H9 (cell line): ENCODE measurements at regions not wholly inside any gene's neighbourhood (a gene's known extent, or its start where the extent isn't known, plus 50 kb on each side); places are given as distances from the start of the nearest gene placed in this dataset.

Experiments
- DNase-seq: peaks from one replicate; pipeline ENCODE4 v3.0.0-alpha.2; 2017
- H2AFZ ChIP-seq: one replicate; pipeline ENCODE4 v1.6.1; 2013; ENCODE audit warnings: mild to moderate bottlenecking, low read length, control low read depth, moderate library complexity
- H2AK5ac ChIP-seq: 2 replicates; pipeline ENCODE4 v1.6.1; 2013; ENCODE audit warnings: low read length, control low read depth, mixed read lengths; ENCODE audit not compliant: insufficient read length
- H2BK120ac ChIP-seq: one replicate; pipeline ENCODE4 v1.6.1; 2013; ENCODE audit warnings: low read depth, mild to moderate bottlenecking, low read length, control low read depth, inconsistent platforms; ENCODE audit not compliant: poor library complexity, severe bottlenecking
- H2BK12ac ChIP-seq: 2 replicates; pipeline ENCODE4 v1.6.1; 2013; ENCODE audit warnings: low read length, control low read depth, mixed read lengths, low read depth; ENCODE audit not compliant: insufficient read length
- H2BK15ac ChIP-seq: 2 replicates; pipeline ENCODE4 v1.6.1; 2013; ENCODE audit warnings: low read depth, low read length, control low read depth
- H2BK20ac ChIP-seq: one replicate; pipeline ENCODE4 v1.6.1; 2013; ENCODE audit warnings: low read depth, mild to moderate bottlenecking, low read length, control low read depth, inconsistent platforms; ENCODE audit not compliant: poor library complexity, severe bottlenecking
- H2BK5ac ChIP-seq: 2 replicates; pipeline ENCODE4 v1.6.1; 2013; ENCODE audit warnings: low read length, control low read depth, mixed read lengths; ENCODE audit not compliant: insufficient read length
- H3K14ac ChIP-seq: 2 replicates; pipeline ENCODE4 v1.6.1; 2013; ENCODE audit warnings: low read length, control low read depth; ENCODE audit not compliant: insufficient read depth
- H3K18ac ChIP-seq: 2 replicates; pipeline ENCODE4 v1.6.1; 2013; ENCODE audit warnings: low read depth, mild to moderate bottlenecking, mixed read lengths, low read length, control low read depth; ENCODE audit not compliant: insufficient read length
- H3K23ac ChIP-seq: 2 replicates; pipeline ENCODE4 v1.6.1; 2013; ENCODE audit warnings: low read length, control low read depth, mixed read lengths, low read depth; ENCODE audit not compliant: insufficient read length
- H3K23me2 ChIP-seq: 2 replicates; pipeline ENCODE4 v1.6.1; 2013; ENCODE audit warnings: low read depth, mild to moderate bottlenecking, mixed read lengths, low read length, control low read depth; ENCODE audit not compliant: insufficient read length, poor library complexity, severe bottlenecking
- H3K27ac ChIP-seq: 2 replicates; pipeline ENCODE4 v1.5.1; 2013; ENCODE audit warnings: low read length, control low read depth, mixed read lengths, low read depth; ENCODE audit not compliant: insufficient read length
- H3K27me3 ChIP-seq: 2 replicates; pipeline ENCODE4 v1.6.1; 2013; ENCODE audit warnings: low read length, control low read depth, inconsistent platforms; ENCODE audit not compliant: insufficient read depth
- H3K4ac ChIP-seq: 2 replicates; pipeline ENCODE4 v1.6.1; 2013; ENCODE audit warnings: low read depth, mild to moderate bottlenecking, control low read depth, inconsistent platforms, low read length, moderate library complexity
- H3K4me1 ChIP-seq: 2 replicates; pipeline ENCODE4 v1.6.1; 2013; ENCODE audit warnings: low read length, control low read depth, inconsistent platforms; ENCODE audit not compliant: insufficient read depth
- H3K4me2 ChIP-seq: 2 replicates; pipeline ENCODE4 v1.6.1; 2013; ENCODE audit warnings: low read length, control low read depth, mixed read lengths; ENCODE audit not compliant: insufficient read length, insufficient read depth
- H3K56ac ChIP-seq: 2 replicates; pipeline ENCODE4 v1.6.1; 2013; ENCODE audit warnings: low read depth, mild to moderate bottlenecking, mixed read lengths, low read length, control low read depth; ENCODE audit not compliant: insufficient read length
- H3K79me1 ChIP-seq: 2 replicates; pipeline ENCODE4 v1.6.1; 2013; ENCODE audit warnings: low read depth, mild to moderate bottlenecking, moderate library complexity, low read length, control low read depth, inconsistent platforms; ENCODE audit not compliant: insufficient read depth, poor library complexity, severe bottlenecking
- H3K79me2 ChIP-seq: 2 replicates; pipeline ENCODE4 v1.6.1; 2013; ENCODE audit warnings: low read length, control low read depth, inconsistent platforms; ENCODE audit not compliant: insufficient read depth
- H3K9ac ChIP-seq: 2 replicates; pipeline ENCODE4 v1.6.1; 2013; ENCODE audit warnings: low read length, control low read depth, mixed read lengths; ENCODE audit not compliant: insufficient read length; ENCODE audit errors: extremely low read depth
- H3K9me3 ChIP-seq: one replicate; pipeline ENCODE4 v1.6.1; 2013; ENCODE audit warnings: low read depth, low read length, inconsistent platforms; ENCODE audit not compliant: control insufficient read depth
- H3T11ph ChIP-seq: one replicate; pipeline ENCODE4 v1.6.1; 2013; ENCODE audit warnings: mild to moderate bottlenecking, low read length, control low read depth, inconsistent platforms
- H4K20me1 ChIP-seq: one replicate; pipeline ENCODE4 v1.6.1; 2013; ENCODE audit not compliant: control insufficient read depth, insufficient read length, insufficient read depth
- H4K5ac ChIP-seq: 2 replicates; pipeline ENCODE4 v1.6.1; 2013; ENCODE audit warnings: low read depth, mild to moderate bottlenecking, mixed read lengths, low read length, control low read depth; ENCODE audit not compliant: insufficient read length
- H4K8ac ChIP-seq: replicated peaks from 2 replicates; pipeline ENCODE4 v1.6.1; 2013; ENCODE audit warnings: low read length, control low read depth, mixed read lengths, low read depth; ENCODE audit not compliant: insufficient read length
- H4K91ac ChIP-seq: 2 replicates; pipeline ENCODE4 v1.6.1; 2013; ENCODE audit warnings: low read depth, mild to moderate bottlenecking, moderate library complexity, mixed read lengths, low read length, control low read depth; ENCODE audit not compliant: insufficient read length
- H3K27ac Mint-ChIP-seq, 3 experiments: 2 replicates in 2 of 3; 3 replicates in 1 of 3; pipeline ENCODE4 v1.8.0; 2020 to 2021; ENCODE audit warnings: mixed read lengths in 3 of 3, mild to moderate bottlenecking in 1 of 3, moderate library complexity in 1 of 3
- H3K27me3 Mint-ChIP-seq: 2 replicates; pipeline ENCODE4 v1.8.0; 2021; ENCODE audit warnings: low read depth, mild to moderate bottlenecking, moderate library complexity, mixed read lengths
- H3K36me3 Mint-ChIP-seq, 3 experiments: 2 replicates in 2 of 3; 3 replicates in 1 of 3; pipeline ENCODE4 v1.8.0; 2020 to 2021; ENCODE audit warnings: low read depth in 3 of 3, mixed read lengths in 3 of 3; ENCODE audit not compliant: insufficient read depth in 1 of 3
- H3K4me1 Mint-ChIP-seq, 2 experiments: 2 replicates each; pipeline ENCODE4 v1.8.0; 2020; ENCODE audit warnings: mixed read lengths in 2 of 2
- H3K4me3 Mint-ChIP-seq, 2 experiments: 2 replicates in 1 of 2; 3 replicates in 1 of 2; pipeline ENCODE4 v1.8.0; 2020 to 2021; ENCODE audit warnings: mild to moderate bottlenecking in 2 of 2, mixed read lengths in 2 of 2, moderate library complexity in 1 of 2
- H3K9me3 Mint-ChIP-seq, 2 experiments: 2 replicates in 1 of 2; 3 replicates in 1 of 2; pipeline ENCODE4 v1.8.0; 2020; ENCODE audit warnings: mild to moderate bottlenecking in 2 of 2, mixed read lengths in 2 of 2, moderate library complexity in 1 of 2
- WGBS: extraction: QIAGEN DNeasy Blood & Tissue Kit; methylation state at CpG from one replicate; pipeline ENCODE4 v1.1.7; 2013; ENCODE audit warnings: missing lambda C conversion rate, low lambda C conversion rate, mixed read lengths; ENCODE audit not compliant: insufficient read length; ENCODE audit errors: extremely low coverage; 5-methylcytosine and 5-hydroxymethylcytosine counted together
- TF ChIP-seq, protein P1 (sequence below): fragments of 200-600 bp; sonication (generic); conservative IDR thresholded peaks from 3 replicates; pipeline ENCODE4 v1.8.0; 2021; ENCODE audit warnings: antibody characterized with exemption, mild to moderate bottlenecking

DNA sequence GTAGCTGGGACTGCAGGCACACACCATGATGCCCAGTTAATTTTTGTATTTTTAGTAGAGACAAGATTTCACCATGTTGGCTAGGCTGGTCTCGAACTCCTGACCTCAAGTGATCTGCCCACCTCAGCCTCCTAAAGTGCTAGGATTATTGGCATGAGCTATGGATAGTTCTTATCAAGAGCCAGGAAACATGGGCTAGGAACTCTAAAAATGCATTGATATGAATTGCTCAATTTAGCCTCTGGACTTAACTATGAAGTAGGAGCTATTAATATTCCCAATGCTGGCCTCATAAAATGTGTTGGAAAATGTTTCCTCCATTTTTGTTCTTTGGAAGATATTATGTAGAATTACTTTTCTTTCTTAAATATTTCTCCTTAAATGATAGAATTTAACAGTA is 82.8 kb upstream of the PEX5L start:
- no CpG with 5 or more reads among the region's 1 CpG for WGBS

More for the DNA sequence above, 82.8 kb upstream of the PEX5L start:
- H2BK120ac ChIP-seq, result no peak overlapping the region
- no peaks in the 10 kb centered on the region for H3K79me1 ChIP-seq
- no peak overlapping the region for H3K4ac ChIP-seq
- Mint-ChIP-seq H3K36me3 (peaks cover 3 to 12% (median 8%) of the 10 kb centered on the region in 3 experiments; a peak in 6 of 7 replicates), H3K27ac (peak overlapping the region in 1 of 3 experiments; percentile 72; a peak in 1 of 7 replicates), H3K27me3 (no peaks in the 10 kb centered on the region), H3K4me1 (peaks cover 31 to 33% of the 10 kb centered on the region in 2 experiments), H3K9me3 (peaks cover 13 to 14% of the 10 kb centered on the region in 2 experiments), H3K4me3 (no peak overlapping the region)
- no peak overlapping the region for H2AFZ ChIP-seq
- no peak overlapping the region for H4K5ac ChIP-seq
- no peaks in the 10 kb centered on the region for H3K27me3 ChIP-seq
- no peaks in the 10 kb centered on the region for H4K20me1 ChIP-seq
- no peak overlapping the region for H3K18ac ChIP-seq
- H4K91ac ChIP-seq, result no peak overlapping the region
- H3K79me2 ChIP-seq, result no peaks in the 10 kb centered on the region
- H3K23ac ChIP-seq, result no peak overlapping the region
- H3K56ac ChIP-seq, result no peak overlapping the region
- H4K8ac ChIP-seq, result no peak overlapping the region
- H3K14ac ChIP-seq, result no peak overlapping the region
- H2AK5ac ChIP-seq, result no peak overlapping the region
- H2BK20ac ChIP-seq, result no peak overlapping the region
- no peak overlapping the region for H3K27ac ChIP-seq
- H2BK12ac ChIP-seq, result no peak overlapping the region
- H3K9ac ChIP-seq, result no peak overlapping the region
- no peak for DNase-seq
- H2BK15ac ChIP-seq, result no peak overlapping the region
- TF ChIP-seq, protein P1, sequence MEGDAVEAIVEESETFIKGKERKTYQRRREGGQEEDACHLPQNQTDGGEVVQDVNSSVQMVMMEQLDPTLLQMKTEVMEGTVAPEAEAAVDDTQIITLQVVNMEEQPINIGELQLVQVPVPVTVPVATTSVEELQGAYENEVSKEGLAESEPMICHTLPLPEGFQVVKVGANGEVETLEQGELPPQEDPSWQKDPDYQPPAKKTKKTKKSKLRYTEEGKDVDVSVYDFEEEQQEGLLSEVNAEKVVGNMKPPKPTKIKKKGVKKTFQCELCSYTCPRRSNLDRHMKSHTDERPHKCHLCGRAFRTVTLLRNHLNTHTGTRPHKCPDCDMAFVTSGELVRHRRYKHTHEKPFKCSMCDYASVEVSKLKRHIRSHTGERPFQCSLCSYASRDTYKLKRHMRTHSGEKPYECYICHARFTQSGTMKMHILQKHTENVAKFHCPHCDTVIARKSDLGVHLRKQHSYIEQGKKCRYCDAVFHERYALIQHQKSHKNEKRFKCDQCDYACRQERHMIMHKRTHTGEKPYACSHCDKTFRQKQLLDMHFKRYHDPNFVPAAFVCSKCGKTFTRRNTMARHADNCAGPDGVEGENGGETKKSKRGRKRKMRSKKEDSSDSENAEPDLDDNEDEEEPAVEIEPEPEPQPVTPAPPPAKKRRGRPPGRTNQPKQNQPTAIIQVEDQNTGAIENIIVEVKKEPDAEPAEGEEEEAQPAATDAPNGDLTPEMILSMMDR, result no peak
- no peak overlapping the region for H2BK5ac ChIP-seq
- H3K23me2 ChIP-seq, result no peaks in the 10 kb centered on the region
- H3K4me1 ChIP-seq, result peaks cover 13% of the 10 kb centered on the region
- H3K4me2 ChIP-seq, result no peak overlapping the region
- H3K9me3 ChIP-seq, result no peaks in the 10 kb centered on the region
- no peak overlapping the region for H3T11ph ChIP-seq
